Thyroid gland (tissue), 4 donors: ENCODE measurements at regions not wholly inside any gene's neighbourhood (a gene's known extent, or its start where the extent isn't known, plus 50 kb on each side); places are given as distances from the start of the nearest gene placed in this dataset.

Source experiments
- POLR2A ChIP-seq, 2 donors: fragments of 450-650 bp; IDR thresholded peaks; one replicate each; pipeline ENCODE4 v1.6.1; 2017; ENCODE audit warnings: antibody characterized with exemption in 2 of 2, mild to moderate bottlenecking in 2 of 2, moderate library complexity in 1 of 2
- TF ChIP-seq, protein P1 (sequence below), 6 experiments: fragments of 200-600 bp in 3 of 6; fragments of 450-650 bp in 3 of 6; sonication (generic) in 3 of 6; IDR thresholded peaks; one replicate each; pipeline ENCODE4 v1.5.1; 2016 to 2019; ENCODE audit warnings: antibody characterized with exemption in 6 of 6, mild to moderate bottlenecking in 2 of 6, inconsistent platforms in 1 of 6, moderate library complexity in 1 of 6

- TF ChIP-seq, protein P1, sequence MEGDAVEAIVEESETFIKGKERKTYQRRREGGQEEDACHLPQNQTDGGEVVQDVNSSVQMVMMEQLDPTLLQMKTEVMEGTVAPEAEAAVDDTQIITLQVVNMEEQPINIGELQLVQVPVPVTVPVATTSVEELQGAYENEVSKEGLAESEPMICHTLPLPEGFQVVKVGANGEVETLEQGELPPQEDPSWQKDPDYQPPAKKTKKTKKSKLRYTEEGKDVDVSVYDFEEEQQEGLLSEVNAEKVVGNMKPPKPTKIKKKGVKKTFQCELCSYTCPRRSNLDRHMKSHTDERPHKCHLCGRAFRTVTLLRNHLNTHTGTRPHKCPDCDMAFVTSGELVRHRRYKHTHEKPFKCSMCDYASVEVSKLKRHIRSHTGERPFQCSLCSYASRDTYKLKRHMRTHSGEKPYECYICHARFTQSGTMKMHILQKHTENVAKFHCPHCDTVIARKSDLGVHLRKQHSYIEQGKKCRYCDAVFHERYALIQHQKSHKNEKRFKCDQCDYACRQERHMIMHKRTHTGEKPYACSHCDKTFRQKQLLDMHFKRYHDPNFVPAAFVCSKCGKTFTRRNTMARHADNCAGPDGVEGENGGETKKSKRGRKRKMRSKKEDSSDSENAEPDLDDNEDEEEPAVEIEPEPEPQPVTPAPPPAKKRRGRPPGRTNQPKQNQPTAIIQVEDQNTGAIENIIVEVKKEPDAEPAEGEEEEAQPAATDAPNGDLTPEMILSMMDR (IDR thresholded peaks at IDR 0.05) = no peak
- no peak for TF ChIP-seq POLR2A (IDR thresholded peaks at IDR 0.05)
Observed at GRCh38 chr4:151866592-151866918, 105.7 kb upstream of the GATB start.
